Erythroblast (primary cell): ENCODE measurements at regions not wholly inside any gene's neighbourhood (a gene's known extent, or its start where the extent isn't known, plus 50 kb on each side); places are given as distances from the start of the nearest gene placed in this dataset.
"Not testable (repeated sequence)": the region's sequence is repeated elsewhere in the genome, so short reads cannot be mapped to it uniquely, and the experiment has no call there.

Source experiments
- DNase-seq, 2 experiments: peaks; one replicate each; lab custom pipeline; 2025; lab: John Stamatoyannopoulos, UW
- GATA1 ChIP-seq: IDR thresholded peaks from 2 replicates; pipeline ENCODE4 v1.6.1; 2011; ENCODE audit warnings: low read depth, mild to moderate bottlenecking, control low read depth, low read length, moderate library complexity
- POLR2A ChIP-seq: IDR thresholded peaks from 2 replicates; pipeline ENCODE4 v1.6.1; 2011; ENCODE audit warnings: mild to moderate bottlenecking, low read length

- no peak for DNase-seq
- TF ChIP-seq POLR2A (no peak), GATA1 (no peak)
Observed at GRCh38 chr6:119426619-119427018, 77.1 kb upstream of the MAN1A1 start.

- TF ChIP-seq GATA1, result no peak
- TF ChIP-seq POLR2A, result no peak
- no peak for DNase-seq
Observed at GRCh38 chr6:119423996-119424395, 74.4 kb upstream of the MAN1A1 start.

- not testable (repeated sequence) for DNase-seq
Observed at GRCh38 chr6:119418084-119418483, 68.5 kb upstream of the MAN1A1 start.

GRCh38 chr6:119407156-119407555, 57.6 kb upstream of the MAN1A1 start:
- TF ChIP-seq GATA1, result no peak
- no peak for TF ChIP-seq POLR2A
- DNase-seq, result no peak

- DNase-seq, result not testable (repeated sequence)
Observed at GRCh38 chr6:119405114-119405513, 55.6 kb upstream of the MAN1A1 start.
